GM19438 (cell line): ENCODE measurements at regions not wholly inside any gene's neighbourhood (a gene's known extent, or its start where the extent isn't known, plus 50 kb on each side); places are given as distances from the start of the nearest gene placed in this dataset.
"Not testable (repeated sequence)": the region's sequence is repeated elsewhere in the genome, so short reads cannot be mapped to it uniquely, and the experiment has no call there.

ENCODE experiments used
- ATAC-seq: cut with Tn5 transposase; IDR thresholded peaks from one replicate; pipeline ENCODE4 v1.9.1; 2021; ENCODE audit warnings: low read depth; ENCODE audit not compliant: unreplicated experiment

GRCh38 chr14:21902561-21903181 is 229.1 kb upstream of the OR4E1 start:
- no peak for ATAC-seq

- ATAC-seq, result not testable (repeated sequence)
Observed at GRCh38 chr14:21894898-21895194, 221.2 kb upstream of the OR4E1 start.

- ATAC-seq, result no peak
Observed at GRCh38 chr14:21894003-21894897, 220.6 kb upstream of the OR4E1 start.

DNA sequence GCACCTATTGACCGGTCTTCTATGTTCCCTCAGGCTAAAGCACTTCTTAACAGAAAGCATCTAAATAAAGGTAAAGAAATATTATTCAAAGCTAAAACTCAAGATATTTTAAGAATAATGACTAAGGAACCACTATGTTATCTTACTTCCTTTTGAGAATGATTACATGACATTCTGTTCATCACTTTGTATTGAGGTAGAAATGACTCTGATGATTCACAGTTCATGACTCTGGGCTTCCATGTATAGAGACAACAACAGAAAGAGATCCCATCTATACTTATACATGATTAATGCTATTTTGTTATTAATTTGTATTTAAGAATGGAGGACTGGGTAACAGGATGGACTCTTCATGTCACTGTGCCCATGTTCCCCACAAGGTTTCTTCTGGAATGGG is 218.3 kb upstream of the OR4E1 start:
- no peak for ATAC-seq

- ATAC-seq, result no peak
Observed at GRCh38 chr14:21884995-21885394, 211.4 kb upstream of the OR4E1 start.

- no peak for ATAC-seq
Observed at GRCh38 chr14:21882226-21882625, 208.6 kb upstream of the OR4E1 start.

- no peak for ATAC-seq
Observed at GRCh38 chr14:21880918-21881317, 207.3 kb upstream of the OR4E1 start.

- no peak for ATAC-seq
Observed at GRCh38 chr14:21875791-21876190, 202.2 kb upstream of the OR4E1 start.

- no peak for ATAC-seq
Observed at GRCh38 chr14:21874946-21875345, 201.3 kb upstream of the OR4E1 start.

GRCh38 chr14:21874167-21874566 is 200.5 kb upstream of the OR4E1 start:
- no peak for ATAC-seq

DNA sequence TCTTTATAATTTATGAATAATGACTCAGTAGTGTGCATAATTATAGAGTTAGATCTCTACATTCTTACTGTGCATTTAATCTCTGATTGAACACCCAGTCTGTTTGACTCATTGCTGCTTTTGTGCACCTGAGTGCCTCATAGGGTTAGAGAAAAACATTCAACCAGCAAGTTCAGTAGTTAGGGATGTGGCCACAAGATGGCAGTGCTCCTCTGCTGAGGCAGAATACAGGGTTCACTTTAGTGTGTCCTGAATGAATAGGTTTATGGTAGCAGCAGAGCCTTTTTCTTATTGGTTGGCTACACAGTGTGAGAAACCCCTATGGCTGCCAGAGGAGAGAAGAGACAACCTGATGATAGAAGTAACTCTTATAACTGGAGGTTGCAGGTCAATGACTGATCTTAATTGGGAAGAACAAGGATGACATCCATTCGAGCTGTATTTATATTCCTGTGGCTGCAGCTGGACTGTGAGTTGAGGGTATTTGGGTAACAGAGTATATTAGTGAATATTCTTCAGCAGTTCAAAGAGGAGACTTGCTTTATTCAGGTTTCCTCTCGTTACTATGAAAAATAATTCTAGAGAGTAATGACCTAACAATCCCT is 194.9 kb upstream of the OR4E1 start:
- ATAC-seq, result no peak

DNA sequence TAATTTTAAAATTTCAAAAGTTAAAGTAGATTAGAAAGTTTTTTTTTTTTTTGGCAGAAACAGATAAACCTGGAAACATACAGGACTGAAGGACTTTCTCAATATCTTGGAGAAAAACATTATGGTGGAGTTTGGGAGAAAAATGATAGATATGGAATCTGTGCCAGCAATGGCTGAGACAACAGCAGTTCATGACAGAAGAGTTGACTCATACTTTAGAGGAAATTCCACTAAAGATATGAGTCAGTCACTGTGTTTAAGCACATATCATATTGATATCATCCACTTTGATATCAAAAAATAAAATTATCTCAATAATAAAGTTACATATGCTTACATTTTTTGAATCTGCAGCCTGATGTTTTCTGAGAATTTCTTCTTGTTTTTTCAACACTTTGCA is 193.9 kb upstream of the OR4E1 start:
- no peak for ATAC-seq

- no peak for ATAC-seq
Observed at GRCh38 chr14:21866479-21866878, 192.9 kb upstream of the OR4E1 start.

- ATAC-seq, result no peak
Observed at GRCh38 chr14:21863289-21863688, 189.7 kb upstream of the OR4E1 start.

DNA sequence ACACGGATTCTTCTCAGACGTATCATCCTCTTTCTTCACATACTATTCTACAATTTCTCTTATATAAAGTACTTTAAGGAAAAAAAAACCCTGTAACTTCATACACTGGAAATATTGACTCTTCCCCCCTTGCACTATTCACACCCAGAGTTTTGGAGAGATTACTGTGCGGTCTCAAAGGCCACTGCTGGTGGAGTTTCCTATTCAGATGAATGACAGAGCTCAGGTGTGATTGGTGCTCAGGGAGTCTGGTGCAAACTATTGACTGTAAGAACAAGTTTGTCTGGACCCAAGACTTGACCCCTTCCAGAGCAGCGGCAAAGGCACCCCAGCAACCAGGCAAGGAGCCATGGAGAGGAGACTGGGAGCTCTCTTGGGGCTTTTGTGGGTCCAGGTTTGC is 187.5 kb upstream of the OR4E1 start:
- no peak for ATAC-seq

DNA sequence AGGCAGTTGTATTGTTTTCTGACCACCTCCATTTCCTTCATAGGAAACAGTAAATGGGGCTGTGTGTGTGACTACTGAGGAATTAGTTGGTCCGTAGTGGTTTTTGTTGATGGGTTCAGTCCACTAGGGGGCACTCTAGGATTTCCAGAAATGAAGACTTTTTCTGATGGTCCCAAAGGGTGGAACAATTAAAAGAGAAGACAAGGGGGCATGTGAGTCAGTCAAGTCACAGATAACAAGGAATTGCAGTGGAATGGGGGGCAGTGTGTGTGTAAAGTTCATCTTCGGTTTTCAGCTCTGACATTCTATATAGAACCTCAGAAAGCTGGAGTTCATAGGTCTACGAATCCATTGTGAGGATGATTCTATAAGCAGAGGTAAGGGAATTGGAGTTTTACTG is 186.6 kb upstream of the OR4E1 start:
- ATAC-seq, result no peak

DNA sequence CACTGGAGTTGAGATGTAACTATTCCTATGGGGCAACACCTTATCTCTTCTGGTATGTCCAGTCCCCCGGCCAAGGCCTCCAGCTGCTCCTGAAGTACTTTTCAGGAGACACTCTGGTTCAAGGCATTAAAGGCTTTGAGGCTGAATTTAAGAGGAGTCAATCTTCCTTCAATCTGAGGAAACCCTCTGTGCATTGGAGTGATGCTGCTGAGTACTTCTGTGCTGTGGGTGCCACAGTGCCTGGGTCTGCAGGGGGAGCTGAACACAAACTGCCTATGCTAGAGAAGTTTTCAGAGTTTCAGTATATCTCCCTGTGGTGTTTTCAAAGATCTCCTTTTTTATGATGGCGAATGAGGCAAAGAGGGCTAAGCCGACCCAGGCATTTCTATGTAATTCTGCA is 179.2 kb upstream of the OR4E1 start:
- no peak for ATAC-seq

GRCh38 chr14:21852061-21852664 is 178.5 kb upstream of the OR4E1 start:
- ATAC-seq, result no peak

DNA sequence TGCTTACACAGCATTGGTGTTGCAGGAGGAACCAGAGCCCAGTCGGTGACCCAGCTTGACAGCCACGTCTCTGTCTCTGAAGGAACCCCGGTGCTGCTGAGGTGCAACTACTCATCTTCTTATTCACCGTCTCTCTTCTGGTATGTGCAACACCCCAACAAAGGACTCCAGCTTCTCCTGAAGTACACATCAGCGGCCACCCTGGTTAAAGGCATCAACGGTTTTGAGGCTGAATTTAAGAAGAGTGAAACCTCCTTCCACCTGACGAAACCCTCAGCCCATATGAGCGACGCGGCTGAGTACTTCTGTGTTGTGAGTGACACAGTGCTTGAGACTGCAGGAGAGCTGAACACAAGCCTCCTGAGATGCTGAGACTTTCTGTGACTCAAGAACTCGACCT is 173.3 kb upstream of the OR4E1 start:
- not testable (repeated sequence) for ATAC-seq

- no peak for ATAC-seq
Observed at GRCh38 chr14:21846227-21846885, 172.7 kb upstream of the OR4E1 start.

DNA sequence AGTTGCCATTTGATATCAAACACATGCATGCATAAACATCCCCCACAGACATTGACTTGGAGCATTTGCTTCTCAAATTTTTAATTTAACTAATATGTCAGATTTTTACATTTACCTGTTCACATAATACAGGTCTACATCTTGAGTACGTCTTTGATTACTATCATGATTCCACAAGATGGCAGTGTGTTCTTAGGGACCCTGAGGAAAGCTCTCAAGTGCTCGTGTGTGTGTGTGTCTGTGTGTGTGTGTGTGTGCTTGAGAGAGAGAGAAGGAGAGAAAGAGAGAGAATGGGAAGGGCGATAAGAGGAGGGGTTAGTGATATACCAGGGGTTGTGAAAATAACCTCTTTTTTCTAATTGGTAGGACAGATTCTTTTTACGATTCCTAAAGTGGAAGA is 167.1 kb upstream of the OR4E1 start:
- no peak for ATAC-seq
